HG03342 (cell line): ENCODE measurements at regions not wholly inside any gene's neighbourhood (a gene's known extent, or its start where the extent isn't known, plus 50 kb on each side); places are given as distances from the start of the nearest gene placed in this dataset.
"Not testable (repeated sequence)": the region's sequence is repeated elsewhere in the genome, so short reads cannot be mapped to it uniquely, and the experiment has no call there.

ENCODE experiments used
- ATAC-seq: cut with Tn5 transposase; IDR thresholded peaks from one replicate; pipeline ENCODE4 v1.9.1; 2021; ENCODE audit warnings: mild to moderate bottlenecking, moderate library complexity; ENCODE audit not compliant: unreplicated experiment

DNA sequence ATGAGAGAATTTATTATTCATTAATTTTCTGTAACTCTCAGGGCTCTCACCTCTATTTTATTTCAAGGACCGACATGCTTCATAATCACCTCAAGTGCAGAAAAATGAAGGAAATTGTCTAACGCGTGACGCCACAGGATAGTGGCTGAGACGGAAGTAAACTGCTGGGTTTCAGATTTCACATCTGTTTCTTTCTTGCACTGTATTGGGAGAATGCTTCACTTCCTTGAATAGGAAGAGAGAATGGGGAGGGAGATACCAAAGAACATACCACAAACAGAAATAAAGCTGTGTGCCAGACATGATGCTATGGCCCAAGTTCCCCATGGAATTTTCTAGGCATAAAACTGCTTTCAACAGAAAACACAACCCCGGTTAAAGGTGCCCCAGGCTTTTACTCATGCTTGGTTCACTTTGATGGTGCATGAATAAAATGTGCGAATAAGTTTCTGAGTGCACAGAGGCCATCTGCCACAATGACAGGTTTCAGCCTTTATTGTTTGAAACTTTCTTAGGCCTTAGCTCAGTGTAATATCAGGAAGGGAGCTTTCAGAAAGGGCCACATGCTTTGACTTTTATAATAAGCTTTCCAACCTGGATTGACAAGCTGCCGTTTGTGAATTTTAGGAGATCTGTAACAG, 1116.4 kb downstream of the SOCS6 start:
- no peak for ATAC-seq

DNA sequence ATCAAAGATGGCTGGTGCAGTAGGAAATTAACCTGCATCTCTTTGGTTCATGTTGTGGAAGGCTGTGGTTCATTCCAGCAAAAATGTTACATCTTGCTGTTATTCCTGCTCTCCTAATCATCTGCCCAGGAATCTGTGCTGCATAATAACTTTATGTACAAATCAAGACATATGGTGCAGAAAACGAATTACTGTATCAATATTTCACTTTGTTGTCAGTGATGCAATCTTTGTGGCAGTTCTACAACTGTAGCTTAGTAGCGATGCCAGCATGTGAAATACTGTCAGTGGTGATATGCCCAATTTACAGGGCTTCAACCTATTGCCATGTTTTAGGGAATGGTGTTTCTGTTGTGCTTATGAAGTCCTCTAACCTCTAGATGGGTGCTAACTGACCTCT, 1114.7 kb downstream of the SOCS6 start:
- ATAC-seq, result no peak

DNA sequence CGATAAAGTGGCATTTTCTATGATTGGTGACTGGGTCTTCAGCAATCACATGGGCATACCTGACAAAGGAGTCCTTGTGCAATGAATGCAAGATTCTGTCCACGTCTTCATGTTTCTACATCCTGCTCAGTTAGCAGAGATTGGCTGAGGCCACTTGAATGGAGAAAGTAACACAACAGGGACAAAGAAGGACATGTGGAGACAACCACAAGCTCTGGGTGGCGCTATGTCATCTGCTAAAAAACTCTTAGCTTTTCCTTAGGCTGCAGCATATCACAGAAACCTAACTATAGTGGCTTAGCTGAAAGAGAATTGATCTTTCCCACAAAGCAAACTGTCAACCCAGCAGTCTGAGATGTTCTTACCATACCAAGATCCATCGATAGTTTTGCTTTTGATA, 1109.7 kb downstream of the SOCS6 start:
- ATAC-seq, result no peak

DNA sequence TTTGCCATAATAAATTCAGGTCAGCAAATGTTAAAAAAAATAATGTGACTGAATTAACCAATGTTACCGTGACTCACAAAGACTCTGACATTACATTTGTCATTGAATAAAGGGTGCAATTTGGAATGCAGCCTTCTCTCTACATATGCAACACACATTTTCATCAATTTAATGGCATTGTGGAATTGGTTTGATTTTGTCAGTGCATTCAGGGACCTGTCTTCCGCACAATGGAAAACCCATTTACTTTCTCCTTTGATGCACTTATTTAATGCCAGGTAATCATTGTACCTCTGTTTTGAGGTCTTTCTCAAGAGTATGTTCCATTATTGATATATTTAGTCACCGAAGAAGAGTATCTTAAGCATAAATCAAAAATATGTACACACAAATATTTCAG, 1099.3 kb downstream of the SOCS6 start:
- ATAC-seq, result no peak

DNA sequence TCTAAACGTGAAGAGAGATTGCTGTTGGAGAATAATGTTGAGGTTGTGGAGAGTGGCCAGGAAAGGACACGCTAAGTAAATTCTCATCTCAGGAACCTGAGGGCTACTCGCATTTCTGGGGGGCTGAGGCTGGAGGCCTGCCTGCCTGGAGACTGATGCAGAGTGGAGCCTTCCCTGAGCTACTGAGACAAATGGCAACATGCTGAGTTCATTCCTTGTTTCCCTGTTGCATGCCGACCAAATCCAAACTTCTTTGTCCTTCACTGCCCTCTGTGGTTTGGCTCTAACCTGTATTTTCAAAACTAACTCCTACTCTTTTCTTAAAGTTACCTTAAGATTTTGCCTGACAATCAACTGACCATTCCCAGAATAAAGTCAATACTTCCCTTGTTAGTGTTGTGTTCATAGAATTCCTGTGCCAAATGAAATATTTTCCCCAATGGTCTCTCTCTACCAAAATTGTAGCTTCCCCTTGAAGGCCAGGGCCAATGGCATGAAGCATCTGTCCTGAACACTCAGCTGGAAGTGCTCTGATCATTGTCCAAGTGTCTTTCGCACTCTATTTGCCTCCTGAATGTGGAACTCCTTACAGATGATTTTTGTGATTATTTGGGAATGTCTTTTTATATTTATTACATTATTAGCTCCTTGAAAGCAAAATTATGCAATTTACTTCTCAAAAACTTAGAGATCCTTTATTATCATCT, 1085.6 kb downstream of the SOCS6 start:
- ATAC-seq, result no peak

DNA sequence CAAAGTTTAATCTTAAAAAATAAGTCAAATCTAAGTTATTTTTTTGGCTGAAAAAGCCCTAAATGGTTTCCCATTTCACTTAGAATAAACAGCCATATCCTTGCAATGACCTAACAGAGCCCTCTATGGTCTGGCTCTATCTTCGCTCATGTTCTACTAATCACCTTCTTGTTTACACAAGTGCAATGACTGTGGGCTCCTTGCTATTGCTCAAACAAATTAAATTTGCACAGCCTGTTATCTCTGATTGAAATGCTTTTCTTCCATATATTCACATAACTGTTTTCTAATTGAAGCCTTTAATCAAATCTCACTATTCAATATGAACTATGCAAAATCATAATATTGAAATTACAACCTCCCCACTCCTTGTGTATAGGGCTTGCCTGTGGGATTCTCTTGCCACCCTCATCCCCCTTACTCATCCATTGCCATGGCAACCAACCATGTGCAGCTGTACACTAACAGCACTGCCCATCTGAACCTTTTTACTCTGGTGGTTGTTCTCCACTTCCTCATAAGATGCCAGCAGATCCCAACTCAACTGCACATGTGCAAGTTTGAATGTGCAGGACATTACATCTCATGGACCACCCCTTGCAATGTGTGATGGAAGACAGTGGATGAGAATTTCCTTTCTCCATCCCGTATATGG, 1083.2 kb downstream of the SOCS6 start:
- ATAC-seq, result no peak

DNA sequence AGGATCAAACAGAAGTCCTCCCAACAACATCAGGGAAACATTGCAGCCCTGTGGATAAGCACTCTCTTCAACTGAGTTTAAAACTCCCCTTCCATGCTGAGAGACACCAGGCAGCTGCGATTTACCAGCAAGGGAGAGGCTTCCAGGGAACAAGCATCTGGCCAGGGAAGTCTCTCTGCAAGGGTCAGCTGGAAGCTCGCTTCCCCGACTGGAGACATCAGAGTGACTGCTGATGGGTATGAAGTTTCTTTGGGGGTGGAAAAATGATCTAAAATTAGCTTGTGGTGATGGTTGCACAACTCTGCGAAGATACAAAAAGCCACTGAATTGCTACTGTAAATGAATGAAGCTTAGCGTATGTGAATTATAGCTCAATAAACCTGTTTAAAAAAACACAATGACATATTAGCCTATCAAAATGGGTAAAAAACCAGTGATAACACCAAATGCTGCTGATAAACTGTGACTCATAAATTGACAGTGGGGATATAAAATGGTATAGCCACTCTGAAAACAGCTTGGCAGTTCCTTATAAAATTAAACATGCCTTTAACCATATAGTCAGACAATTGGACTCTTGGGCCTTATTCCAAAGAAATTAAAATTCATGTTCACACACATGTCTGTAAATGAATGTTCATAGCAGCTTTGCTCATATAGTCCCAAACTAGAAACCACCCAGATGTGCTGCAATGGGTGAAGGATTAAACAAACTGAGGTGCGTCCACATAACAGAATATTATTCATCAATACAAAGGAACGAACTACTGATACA, 1082.0 kb downstream of the SOCS6 start:
- no peak for ATAC-seq

DNA sequence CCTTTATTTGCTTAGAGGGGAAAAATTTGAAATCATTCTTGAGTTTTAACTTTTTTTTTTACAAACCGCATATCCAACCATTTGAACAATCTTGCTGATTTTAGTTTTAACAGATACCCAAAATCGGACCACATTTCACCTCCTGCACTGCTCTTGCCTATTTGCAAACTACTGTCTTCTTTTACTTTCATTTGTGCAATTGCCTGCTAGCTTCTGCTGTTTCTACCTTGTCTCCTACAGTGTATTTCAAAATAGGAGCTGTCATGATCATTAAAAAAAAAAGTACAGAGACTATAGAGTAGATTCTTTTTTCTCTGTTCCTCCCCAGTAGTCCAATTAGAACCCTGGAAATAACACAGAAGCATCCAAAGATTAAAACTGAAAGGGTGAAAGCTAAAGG, 1081.2 kb downstream of the SOCS6 start:
- ATAC-seq, result no peak

DNA sequence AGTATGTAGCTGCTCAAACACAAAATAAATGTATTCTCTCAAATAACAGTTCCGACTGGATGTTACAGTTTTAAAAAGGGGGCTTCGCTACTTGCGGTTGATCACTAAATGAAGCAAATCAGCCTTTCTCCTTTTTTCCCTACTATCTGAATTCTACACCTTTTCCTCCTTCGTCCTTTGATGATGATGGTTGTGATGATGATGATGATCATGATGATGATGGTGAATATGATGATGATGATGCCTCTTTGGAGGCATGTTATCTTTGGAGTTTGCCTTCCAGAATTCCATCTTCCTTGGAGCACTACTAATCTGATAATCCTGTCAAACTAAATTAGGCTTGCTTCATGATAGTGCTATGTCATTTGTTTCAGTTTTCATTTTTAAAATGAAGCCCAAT, 1073.3 kb downstream of the SOCS6 start:
- no peak for ATAC-seq

DNA sequence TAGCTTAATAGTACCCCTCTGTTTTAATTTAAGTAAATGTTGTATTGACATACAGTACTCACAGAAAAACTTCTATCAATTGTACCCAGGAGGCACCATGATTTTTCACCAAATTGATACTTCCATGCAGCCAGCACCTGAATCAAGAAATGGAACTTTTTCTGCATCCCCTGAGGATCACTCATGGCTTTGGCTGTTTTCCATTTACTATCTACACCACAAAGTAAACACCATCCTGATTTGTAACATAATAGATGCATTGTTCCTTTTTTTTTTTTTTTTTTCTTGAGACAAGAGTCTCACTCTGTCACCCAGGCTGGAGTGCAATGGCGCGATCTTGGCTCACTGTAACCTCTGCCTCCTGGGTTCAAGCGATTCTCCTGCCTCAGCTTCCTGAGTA, 1066.8 kb downstream of the SOCS6 start:
- ATAC-seq, result not testable (repeated sequence)

DNA sequence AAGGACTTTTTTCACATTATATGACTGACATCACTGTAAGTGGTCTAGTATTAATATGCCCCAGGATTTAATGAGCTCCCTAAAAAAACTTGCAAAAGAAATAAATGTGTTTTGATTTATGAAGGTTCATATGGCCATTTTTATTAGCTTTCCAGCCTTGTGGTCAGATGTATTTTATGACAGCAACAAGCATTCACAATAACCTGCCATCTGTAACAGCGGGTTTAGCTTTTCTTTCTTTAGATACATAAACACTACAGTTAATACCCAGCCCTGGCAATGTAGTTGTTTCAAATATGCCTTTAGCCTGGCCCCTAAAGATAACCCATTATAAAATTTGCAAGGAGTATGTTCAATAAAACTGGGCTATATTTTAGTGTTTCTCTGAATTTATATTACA, 1063.8 kb downstream of the SOCS6 start:
- no peak for ATAC-seq

DNA sequence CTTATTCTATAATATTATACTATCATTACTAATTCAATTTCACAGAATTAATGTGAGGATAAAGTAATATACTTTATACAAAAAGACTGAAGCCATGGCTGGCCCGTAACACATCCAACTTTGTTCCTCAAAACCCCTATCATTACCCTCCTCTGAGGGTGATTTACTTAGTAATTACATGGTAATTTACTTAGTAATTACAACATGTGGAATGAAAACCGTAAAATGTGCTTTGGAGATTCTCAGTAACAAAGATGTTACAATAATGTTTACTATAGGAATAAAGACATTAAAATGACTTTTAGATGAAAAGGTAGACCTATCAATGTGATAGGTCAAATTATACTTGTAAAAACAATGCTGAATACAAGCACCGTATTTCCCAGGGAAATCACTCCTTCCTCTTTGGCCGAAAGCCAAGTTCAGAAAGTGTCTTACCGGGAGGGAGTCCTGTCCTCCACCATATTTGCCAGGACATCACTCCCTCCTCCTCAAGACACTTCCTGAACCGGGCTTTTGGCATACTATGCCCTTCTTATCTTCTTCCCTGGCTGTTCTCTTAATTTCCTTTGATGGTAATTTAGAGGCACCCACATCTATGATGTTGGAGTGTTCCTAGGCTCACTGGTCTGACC, 1047.8 kb downstream of the SOCS6 start:
- ATAC-seq, result no peak

DNA sequence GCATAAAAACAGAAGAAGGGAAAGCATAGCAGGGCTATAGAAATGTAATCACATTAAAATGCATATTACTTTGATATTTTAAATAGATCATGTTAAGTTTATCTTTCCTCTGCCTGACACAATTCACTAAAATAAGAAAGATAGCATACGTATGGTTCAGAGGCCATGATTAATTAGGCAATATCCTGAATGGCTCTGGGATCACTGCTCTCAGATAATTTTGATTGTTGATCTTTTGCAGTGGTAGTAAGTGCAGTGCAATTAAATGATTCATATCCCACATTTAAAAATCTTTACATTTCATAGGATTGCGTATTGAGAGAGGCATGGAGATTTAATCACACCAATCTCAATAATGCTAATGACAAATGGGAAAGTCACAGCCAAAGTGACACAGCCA, 1040.7 kb downstream of the SOCS6 start:
- no peak for ATAC-seq

DNA sequence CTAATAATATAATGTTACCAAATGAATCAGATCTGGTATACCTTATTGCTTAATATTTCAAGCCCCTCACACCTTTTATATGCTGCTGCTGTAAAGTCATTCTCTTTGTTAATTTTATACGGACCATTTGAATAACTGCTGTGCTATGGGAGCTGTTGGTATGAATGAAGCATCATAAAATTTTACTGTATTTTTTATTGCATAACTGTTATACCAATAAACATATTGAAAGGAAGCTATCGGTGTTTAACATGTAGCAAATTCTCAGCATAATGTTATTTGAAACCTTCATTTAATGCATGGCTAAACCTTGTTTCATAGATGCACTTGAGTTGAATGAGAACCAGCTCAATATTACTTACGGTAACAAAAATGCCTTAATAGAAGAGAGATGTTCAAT, 1040.3 kb downstream of the SOCS6 start:
- no peak for ATAC-seq

DNA sequence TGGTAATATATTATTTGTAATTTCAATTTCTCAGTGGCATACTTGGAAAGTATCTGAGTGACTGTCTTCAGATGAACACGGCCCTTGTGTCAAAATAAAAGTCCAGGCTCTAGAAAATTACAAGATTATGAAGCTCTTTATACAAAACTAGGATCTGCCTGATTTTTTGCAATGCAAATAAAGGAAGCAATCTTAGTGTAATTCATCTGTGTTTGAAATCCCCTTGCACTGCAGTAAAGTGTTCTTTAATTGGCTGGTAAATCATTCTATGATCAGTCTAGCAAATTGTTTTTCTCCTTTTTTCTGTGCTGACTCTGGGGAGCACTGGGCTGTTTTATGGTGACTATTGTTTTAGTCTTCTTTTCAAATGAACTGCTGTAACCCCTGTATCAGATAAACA, 1039.0 kb downstream of the SOCS6 start:
- ATAC-seq, result no peak

DNA sequence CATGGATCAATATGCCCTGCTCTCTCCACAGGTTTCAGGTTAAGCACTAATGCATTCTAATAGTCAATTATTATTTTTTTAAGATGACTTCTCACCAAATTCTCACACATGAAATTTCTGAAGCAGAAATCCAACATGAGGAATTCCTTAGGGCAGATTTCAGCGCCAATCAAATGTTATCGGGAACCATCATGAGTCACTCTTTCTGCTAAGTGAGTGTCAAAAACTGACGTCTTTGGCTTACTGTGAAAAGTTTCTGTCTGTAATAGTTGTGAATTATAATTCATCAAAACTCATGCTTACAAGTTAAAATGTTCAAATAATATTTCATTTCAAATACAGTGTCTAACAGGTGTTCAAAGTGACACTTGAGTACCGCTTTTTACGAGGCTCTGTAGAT, 1038.6 kb downstream of the SOCS6 start:
- no peak for ATAC-seq

DNA sequence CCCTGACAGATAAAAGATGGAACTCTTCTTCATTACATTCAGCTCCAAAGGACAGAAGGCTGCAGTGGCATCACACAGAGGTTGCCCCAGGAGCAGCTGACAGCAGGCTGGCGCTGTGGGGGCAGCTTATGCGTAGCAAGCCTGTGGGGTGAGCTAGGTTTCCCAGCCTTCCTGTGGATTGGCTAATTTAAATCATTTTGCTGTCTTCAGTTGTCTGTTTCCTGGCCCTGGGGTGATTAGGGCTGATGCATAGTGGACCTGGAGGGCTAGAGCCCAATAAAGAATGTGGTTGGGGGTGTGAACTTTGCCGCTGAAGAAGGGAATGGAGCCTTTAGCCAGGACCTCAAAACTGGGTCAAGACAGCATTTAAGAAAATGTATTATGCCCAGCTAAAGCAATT, 1038.0 kb downstream of the SOCS6 start:
- no peak for ATAC-seq

DNA sequence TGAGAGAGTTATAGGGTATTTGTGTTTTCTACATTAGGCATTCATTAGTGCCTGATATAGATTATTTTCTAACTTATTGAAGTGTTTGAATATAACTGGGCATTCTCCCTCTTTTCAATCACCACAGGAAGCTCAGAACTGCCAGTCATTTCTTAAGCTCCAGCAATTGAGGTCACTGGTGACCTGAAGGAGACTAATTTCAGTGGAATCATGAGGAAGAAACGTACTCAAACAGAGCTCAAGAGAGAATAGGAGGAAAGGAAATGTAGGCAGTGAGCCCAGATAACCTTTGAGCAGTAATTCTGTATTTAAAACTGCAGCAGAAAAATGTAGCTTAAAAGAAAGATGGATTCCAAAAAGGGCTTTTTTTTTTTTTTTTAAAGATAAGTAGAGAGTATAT, 1035.5 kb downstream of the SOCS6 start:
- no peak for ATAC-seq

DNA sequence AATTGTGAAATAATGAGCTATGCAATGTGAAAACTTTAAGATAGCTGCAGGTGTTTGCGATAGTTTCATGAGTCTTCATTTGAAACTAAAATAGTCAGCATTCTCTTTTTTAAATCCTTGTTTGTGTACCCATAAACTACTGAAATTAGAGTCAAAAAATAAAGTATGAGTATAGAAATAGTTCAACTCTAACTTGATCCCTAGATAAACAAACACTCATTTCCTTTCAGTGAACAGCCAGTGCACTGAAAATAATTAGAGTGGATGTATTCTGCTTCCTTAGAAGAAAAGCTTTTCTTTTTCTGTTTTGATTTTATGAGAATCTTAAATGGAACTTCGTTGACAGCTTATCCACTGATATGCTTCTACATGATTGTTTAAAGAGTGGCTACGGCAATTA, 1033.4 kb downstream of the SOCS6 start:
- ATAC-seq, result no peak

DNA sequence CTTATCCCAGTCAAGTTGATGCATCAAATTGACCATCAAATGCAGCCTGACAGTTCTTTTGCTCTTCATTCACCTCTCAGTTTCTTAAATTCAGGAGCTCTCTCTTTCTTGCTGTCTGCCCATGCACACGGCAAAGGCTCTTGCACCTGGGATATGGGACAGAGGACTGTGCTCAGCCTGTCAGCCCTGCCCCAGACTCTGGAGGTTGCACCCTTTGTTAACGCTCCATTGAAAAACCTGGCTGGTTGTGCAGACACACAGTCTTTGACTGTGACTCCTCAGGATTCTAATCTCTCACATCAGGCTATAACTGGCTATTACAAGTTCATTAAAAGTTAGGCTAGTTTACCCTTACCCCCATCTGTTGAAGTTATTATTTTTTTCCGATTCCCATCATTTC, 1032.5 kb downstream of the SOCS6 start:
- ATAC-seq, result no peak

DNA sequence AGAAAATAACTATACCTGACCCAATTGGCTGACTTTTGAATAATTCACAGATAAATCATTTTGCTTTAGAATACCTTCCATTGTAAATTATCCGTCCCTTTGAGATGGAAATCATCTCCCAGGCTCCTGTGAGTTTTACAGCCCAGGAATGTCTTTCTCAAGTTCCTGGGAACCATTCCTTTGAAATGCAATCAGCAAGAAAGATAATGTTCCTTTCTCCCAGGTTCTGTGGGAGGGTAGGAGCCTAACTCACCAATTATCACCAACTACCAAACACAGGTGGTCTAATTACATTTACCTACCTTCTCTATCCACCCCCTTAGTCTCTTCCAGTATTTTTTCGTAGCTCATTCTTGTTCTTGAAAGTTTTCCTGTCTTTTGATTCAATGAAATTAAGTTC, 1016.0 kb downstream of the SOCS6 start:
- ATAC-seq, result no peak
